VCaP (cell line): ENCODE measurements at regions not wholly inside any gene's neighbourhood (a gene's known extent, or its start where the extent isn't known, plus 50 kb on each side); places are given as distances from the start of the nearest gene placed in this dataset.

Experiments
- H3K27ac ChIP-seq: fragments of 450-650 bp; 2 replicates; pipeline ENCODE4 v1.5.1; 2017
- CTCF ChIP-seq: fragments of 450-650 bp; conservative IDR thresholded peaks from 2 replicates; pipeline ENCODE4 v1.5.1; 2017; ENCODE audit warnings: mild to moderate bottlenecking, moderate library complexity

GRCh38 chr2:176504440-176504839 lies 235.2 kb downstream of the MTX2 start:
- H3K27ac ChIP-seq: no peak overlapping the region
- TF ChIP-seq CTCF: no peak

- no peak for TF ChIP-seq CTCF
- no peak overlapping the region for H3K27ac ChIP-seq
Measured at GRCh38 chr2:176507786-176508185, 238.5 kb downstream of the MTX2 start.

- H3K27ac ChIP-seq: no peak overlapping the region
- TF ChIP-seq CTCF: no peak
Measured at GRCh38 chr2:176508374-176508773, 239.1 kb downstream of the MTX2 start.

GRCh38 chr2:176508984-176509740 lies 239.9 kb downstream of the MTX2 start:
- TF ChIP-seq CTCF: no peak
- no peak overlapping the region for H3K27ac ChIP-seq

- no peak for TF ChIP-seq CTCF
- H3K27ac ChIP-seq: no peak overlapping the region
Measured at GRCh38 chr2:176514276-176514675, 245.0 kb downstream of the MTX2 start.

GRCh38 chr2:176514805-176515500 lies 245.7 kb downstream of the MTX2 start:
- H3K27ac ChIP-seq: no peak overlapping the region
- no peak for TF ChIP-seq CTCF

GRCh38 chr2:176516051-176516602 lies 246.9 kb downstream of the MTX2 start:
- no peak for TF ChIP-seq CTCF
- no peak overlapping the region for H3K27ac ChIP-seq
